Stimulated activated CD8-positive, alpha-beta memory T cell treated with anti-CD3 and anti-CD28 coated beads, Interleukin-2, amount 100 ng/mL, for 1 hour (primary cell): ENCODE measurements at regions not wholly inside any gene's neighbourhood (a gene's known extent, or its start where the extent isn't known, plus 50 kb on each side); places are given as distances from the start of the nearest gene placed in this dataset.
"Not testable (repeated sequence)": the region's sequence is repeated elsewhere in the genome, so short reads cannot be mapped to it uniquely, and the experiment has no call there.

Experiments
- DNase-seq, 2 donors: peaks; one replicate each; pipeline ENCODE4 v3.0.0-alpha.2; 2020; ENCODE audit warnings: low read depth in 2 of 2

DNA sequence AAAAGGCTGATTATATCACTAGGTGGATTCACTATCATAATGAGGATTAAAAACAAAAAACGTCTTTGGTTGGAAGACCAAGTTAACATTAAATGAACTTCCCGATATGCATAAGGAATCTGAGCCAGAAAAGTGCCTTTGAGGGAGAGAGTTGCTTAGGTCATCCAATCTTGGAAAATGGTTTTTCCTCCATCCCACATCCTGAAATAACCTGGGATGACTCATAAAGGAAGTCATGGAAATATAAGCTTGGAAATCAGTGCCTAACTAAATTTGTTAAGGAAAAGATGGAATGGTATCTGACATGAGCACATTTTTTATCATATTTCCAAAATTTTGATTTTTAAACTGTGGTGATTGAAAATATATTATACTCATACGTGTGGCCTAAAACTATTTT lies 66.0 kb downstream of the KBTBD8 start:
- no peak for DNase-seq

GRCh38 chr3:67067251-67067650 lies 69.1 kb downstream of the KBTBD8 start:
- no peak for DNase-seq

DNA sequence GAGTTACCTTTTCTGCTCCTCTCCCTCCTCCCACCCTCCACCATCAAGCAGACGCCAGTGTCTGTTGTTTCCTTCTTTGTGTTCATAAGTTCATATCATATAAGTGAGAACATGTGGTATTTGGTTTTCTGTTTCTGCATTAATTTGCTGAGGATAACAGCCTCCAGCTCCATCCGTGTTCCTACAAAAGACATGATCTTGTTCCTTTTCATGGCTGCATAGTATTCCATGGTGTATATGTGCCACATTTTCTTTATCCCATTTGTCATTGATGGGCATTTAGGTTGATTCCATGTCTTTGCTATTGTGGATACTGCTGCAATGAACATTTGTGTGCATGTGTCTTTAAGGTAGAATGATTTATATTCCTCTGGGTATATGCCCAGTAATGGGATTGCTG lies 74.5 kb downstream of the KBTBD8 start:
- DNase-seq, result not testable (repeated sequence)

- DNase-seq, result no peak
These were observed 75.7 kb downstream of the KBTBD8 start for GRCh38 chr3:67073812-67074211.

- DNase-seq, result no peak
These were observed 77.2 kb downstream of the KBTBD8 start for GRCh38 chr3:67075295-67075694.

DNA sequence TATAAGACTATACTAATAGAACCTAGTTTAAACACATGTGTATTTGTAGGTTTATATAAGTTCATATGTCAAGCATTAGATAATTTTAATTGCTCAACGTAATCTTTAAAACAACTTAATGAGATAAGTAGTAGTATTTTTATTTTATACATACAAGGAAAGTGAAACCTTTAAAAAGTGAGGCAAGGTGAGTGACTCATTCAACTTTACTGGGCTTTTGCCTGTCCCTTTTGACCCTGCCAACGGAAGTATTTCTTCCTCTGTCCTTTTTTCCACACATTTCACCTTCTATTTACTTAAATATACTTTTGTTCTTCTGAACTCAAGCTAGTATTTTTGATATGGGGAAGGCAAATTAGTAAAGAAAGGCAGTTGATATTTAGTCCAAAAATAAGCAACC lies 78.5 kb downstream of the KBTBD8 start:
- DNase-seq, result no peak

DNA sequence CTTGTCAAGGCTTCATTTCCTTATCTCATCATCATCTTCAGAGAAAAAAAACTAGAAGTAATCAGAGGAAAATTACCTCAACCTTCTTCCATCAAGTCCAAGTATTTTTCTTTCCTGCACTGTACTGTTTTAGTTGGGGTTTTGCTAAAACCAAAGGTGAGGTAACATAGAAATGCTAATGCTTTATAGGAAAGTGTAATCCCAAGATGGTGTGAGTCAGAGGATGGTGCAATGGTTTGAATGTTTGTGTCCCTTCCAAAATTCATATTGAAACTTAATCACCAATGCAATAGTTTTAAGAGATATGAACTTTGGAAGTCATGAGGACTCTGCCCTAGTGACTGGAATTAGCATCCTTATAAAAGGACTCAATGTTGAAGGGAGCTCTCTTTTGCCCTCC lies 79.5 kb downstream of the KBTBD8 start:
- DNase-seq, result no peak

DNA sequence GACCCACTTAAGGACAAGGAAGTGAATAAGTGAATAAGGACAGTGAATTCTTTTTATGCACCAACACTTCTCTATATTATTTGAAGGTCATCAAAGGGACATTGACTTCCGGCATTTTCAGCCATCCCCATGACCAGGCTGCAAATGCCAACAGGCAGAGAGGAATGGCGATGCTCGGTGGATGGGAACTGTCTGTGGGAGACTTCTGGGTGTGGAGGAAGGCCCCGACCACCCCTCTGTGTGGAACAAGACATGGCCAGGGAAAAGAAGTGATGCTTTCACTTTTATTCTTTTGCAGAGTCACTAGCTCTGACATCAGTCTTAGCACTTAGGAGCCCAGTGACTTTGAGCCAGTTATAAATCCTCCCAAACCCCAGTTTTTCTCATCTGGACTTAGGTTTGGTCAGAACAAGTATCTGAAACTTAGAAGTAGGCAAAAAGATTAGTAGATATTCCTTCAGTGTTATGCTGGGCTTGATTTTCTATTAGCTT lies 84.5 kb downstream of the KBTBD8 start:
- DNase-seq, result no peak

- peak in 1 of 2 donors; percentile 1 for DNase-seq
These were observed 85.2 kb downstream of the KBTBD8 start for GRCh38 chr3:67083277-67083676.

DNA sequence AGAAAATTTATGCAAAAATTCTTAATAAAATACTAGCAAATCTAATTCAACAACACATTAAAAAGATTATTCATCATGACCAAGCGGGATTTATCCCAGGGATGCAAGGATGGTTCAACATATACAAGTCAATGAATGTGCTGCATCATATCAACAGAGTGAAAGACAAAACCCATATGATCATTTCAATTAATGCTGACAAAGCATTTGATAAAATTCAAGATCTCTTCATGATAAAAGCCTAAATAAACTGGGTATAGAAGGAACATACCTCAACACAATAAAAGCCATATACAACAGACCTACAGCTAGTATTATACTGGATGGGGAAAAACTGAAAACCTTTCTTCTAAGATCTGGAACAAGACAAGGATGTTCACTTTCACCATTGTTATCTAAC lies 89.7 kb downstream of the KBTBD8 start:
- no peak for DNase-seq

GRCh38 chr3:67090474-67090873 lies 92.4 kb downstream of the KBTBD8 start:
- no peak for DNase-seq

DNA sequence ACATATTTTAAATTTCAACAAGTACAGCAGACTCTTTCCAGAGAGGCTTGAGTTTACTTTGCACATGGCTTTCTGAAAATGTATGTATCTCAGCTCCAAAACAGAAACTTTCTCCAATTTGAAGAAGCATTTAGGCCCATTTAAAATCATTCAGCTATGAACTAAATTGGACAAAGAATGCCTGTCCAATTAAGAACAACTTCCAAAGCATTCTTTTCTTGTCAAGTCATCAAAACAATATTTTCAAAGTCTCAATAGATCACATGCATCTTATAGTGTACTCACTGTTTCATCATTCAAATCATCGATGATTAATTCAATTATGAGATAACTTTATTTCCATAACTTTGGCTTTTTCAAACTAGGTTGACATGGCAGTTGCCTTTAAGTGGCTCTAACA lies 95.2 kb downstream of the KBTBD8 start:
- DNase-seq, result no peak

DNA sequence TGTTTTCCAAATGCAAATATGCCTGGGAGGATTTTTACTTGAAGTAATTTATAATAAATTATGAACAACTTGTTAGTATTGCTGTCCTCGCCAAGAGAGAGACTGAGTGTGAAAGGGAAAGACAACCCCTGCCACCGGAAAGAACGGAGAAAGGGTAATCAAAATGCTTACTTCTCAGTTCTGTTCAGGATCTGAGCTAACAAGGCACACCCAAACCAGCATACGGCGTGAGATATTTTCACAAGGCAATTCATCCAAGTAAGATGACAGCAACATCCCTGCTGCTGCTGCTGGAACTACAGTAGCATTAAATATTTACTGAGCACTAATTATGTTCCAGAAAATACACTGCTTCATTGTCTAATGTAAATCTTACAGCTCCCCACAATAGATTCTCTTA lies 96.1 kb downstream of the KBTBD8 start:
- no peak for DNase-seq

GRCh38 chr3:67094774-67095173 lies 96.7 kb downstream of the KBTBD8 start:
- no peak for DNase-seq

DNA sequence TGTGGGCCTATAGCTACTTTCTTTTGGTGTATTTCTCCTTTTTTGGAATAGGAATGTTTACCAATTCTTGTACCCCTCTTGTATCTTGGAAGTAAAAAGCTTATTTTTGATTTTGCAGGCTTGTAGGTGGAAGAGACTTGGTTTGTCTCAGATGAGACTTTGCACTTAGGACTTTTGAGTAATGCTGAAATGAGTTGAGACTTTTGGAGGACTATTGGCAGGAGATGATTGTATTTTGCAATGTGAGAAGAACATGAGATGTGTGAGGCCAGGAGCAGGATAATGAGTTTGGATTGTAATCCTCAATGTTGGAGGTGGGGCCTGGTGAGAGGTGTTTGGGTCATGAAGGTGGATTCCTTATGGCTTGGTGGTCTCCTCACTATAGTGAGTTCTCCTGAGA lies 106.3 kb downstream of the KBTBD8 start:
- DNase-seq, result no peak

DNA sequence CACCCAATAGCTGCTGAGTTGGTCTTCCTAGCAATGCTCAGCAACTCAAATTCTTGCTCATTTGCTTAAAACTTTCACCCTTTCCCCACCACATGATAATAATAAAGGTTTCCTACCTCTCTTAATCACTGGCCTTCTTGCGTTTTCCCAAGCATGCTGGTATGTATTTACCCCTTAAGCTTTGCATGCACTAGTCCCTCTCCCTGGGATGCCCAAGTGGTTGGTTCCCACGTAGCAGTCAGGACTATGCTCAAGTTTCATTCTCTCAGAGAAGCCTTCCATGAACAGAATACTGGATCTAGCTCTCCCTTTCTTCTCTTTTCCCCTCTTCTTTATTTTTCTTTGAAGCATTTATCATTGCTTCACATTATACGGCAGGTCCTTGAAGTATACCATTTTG lies 108.8 kb downstream of the KBTBD8 start:
- DNase-seq, result no peak

DNA sequence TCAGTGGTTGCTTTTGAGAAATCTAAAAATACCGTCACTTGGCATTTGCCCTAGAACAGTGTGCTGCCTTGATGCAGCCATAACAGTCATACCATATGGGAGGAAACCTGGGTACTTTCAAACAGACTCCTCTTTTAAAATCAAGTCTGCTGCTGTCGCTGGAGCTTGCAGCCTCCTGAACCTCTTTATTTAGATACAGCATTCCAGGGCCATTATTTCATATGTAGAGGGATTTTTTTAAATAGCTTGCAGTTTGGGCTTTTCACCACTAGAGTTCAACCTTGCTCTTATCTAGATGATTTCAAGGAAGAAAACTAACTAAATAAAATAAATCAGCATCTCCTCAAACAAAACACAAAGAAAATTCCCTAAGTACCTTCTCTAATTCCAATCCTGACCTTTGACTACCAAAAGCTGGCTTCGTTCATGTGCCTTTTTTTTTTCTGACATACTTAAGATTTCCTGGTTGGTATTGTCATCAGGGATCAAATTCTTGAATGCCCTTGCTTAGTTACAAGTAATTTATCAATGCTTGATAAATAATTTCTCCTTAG lies 111.6 kb downstream of the KBTBD8 start:
- no peak for DNase-seq

DNA sequence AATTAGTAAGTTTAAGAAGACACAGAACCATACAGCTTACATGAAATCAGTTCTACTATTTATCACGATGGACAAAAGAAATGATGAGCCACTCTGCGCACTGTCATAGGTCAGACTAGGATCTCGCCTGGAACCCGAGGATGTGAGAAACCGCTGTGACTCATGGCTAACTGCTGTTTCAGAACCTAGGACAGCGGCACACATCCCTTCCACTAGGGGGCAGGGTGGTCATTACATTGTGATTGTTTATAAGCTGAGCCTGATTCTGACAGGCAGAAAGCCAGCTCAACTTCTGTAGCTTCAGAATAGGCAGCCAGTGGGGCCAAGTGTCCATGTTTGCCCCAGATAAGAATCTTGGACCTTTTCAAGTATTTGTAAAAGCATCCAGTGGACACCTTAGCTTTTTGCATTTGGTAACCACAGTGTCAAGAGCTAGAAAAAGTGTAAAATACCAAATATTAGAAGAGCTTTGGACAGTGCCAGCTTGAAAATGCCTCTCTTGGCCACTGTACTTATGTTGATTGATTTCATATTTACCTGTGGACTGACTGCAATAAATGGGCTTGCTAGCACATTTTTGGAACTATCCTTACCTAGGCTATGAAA lies 115.8 kb downstream of the KBTBD8 start:
- DNase-seq, result peak; percentile 49 to 57

- DNase-seq, result no peak
These were observed 120.0 kb downstream of the KBTBD8 start for GRCh38 chr3:67118122-67118521.

DNA sequence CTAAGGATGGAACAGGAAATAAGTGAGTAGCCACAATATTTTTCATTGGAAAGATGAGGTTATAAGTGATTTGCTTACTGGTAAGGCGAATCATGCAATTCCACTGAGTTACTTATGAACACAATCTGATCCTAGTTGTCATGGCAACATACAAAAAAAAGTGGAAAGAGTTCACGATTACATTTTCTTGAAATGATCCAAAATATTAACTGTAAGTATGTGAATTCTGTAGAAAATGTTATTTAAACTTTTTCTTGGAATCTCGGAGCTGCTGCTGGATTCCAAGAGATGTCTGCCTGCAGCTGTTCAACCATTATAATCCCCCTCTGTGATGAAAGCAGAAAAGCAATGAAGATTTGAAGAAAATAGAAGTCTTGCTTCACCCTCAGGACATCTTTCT lies 120.5 kb downstream of the KBTBD8 start:
- DNase-seq, result no peak

- DNase-seq, result no peak
These were observed 125.8 kb downstream of the KBTBD8 start for GRCh38 chr3:67123914-67124313.

GRCh38 chr3:67127254-67127653 lies 129.1 kb downstream of the KBTBD8 start:
- no peak for DNase-seq

DNA sequence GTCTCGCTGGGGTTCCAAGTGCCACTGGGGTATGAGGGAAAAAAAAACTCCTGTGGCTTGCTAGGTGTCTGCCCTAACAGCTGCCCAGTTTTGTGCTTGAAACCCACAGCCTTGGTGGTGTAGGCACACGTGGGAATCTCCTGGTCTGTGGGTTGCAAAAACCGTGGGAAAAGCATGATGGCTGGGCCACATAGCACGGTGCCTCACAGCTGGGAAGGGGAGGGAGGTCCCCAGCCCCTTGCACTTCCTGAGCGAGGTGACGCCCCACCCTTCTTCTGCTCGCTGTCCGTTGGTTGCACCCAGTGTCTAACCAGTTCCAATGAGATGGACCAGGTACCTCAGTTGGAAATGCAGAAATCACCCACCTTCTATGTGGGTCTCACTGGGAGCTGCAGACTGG lies 144.3 kb downstream of the KBTBD8 start:
- no peak for DNase-seq

DNA sequence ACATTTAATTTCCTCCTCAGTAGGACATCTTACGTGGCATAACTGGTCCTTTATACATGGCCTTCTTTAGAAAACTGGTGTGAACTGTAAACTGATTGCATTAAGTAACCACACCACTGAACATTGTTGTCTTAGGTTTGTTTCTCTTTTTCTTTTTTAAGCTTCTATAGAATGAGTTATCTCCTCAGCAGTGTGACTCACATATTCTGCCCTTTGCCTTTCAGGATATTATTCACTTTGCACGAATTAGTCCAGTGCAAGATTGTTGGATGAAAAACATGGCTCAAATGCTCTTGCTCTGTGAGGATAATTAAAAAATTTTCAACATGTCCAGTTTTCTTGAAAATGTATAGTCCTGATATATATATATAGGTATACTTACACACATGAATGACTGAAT lies 147.6 kb downstream of the KBTBD8 start:
- DNase-seq, result no peak
